Mucosa of stomach (tissue), 1 donor: ENCODE measurements at regions not wholly inside any gene's neighbourhood (a gene's known extent, or its start where the extent isn't known, plus 50 kb on each side); places are given as distances from the start of the nearest gene placed in this dataset.

ENCODE experiments used
- H3K27me3 ChIP-seq: one replicate; pipeline ENCODE4 v1.7.0; 2013; ENCODE audit warnings: mild to moderate bottlenecking, low read length; ENCODE audit not compliant: control insufficient read depth, insufficient read depth
- H3K36me3 ChIP-seq: one replicate; pipeline ENCODE4 v1.7.0; 2013; ENCODE audit warnings: low read length; ENCODE audit not compliant: control insufficient read depth, insufficient read depth
- H3K4me1 ChIP-seq: one replicate; pipeline ENCODE4 v1.7.0; 2013; ENCODE audit warnings: mild to moderate bottlenecking, low read length; ENCODE audit not compliant: control insufficient read depth, insufficient read depth
- H3K4me3 ChIP-seq: one replicate; pipeline ENCODE4 v1.7.0; 2013; ENCODE audit warnings: low read length
- H3K9ac ChIP-seq: one replicate; pipeline ENCODE4 v1.7.0; 2013; ENCODE audit warnings: mild to moderate bottlenecking, low read length, moderate library complexity
- H3K9me3 ChIP-seq: one replicate; pipeline ENCODE4 v1.7.0; 2013; ENCODE audit warnings: mild to moderate bottlenecking, low read length, moderate library complexity; ENCODE audit not compliant: control insufficient read depth
- donor health status: Pancreatic carcinoma.

DNA sequence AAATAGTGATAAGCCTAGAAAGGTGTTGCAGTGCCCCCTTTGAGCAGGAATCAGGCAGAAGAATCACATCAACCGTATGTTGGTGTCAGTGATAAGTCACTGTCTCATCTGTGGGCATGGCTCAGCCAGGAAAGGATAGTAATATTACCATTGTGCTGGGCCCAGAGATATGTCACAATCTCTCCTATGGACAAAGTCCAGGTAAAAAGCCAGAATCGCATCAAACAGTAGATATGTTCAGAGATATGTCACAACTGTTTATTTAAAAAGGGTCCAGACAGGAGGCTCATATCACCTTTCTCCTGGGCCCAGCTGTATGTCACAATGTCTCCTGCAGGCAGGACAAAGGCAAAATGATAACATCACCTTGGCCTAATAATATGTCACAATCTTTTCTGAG lies 241.4 kb downstream of the RPS4Y2 start:
- no peaks in the 10 kb centered on the region for H3K36me3 ChIP-seq
- H3K9me3 ChIP-seq = no peaks in the 10 kb centered on the region
- H3K4me1 ChIP-seq = no peaks in the 10 kb centered on the region
- no peak overlapping the region for H3K4me3 ChIP-seq
- no peak overlapping the region for H3K9ac ChIP-seq
- H3K27me3 ChIP-seq = no peaks in the 10 kb centered on the region

DNA sequence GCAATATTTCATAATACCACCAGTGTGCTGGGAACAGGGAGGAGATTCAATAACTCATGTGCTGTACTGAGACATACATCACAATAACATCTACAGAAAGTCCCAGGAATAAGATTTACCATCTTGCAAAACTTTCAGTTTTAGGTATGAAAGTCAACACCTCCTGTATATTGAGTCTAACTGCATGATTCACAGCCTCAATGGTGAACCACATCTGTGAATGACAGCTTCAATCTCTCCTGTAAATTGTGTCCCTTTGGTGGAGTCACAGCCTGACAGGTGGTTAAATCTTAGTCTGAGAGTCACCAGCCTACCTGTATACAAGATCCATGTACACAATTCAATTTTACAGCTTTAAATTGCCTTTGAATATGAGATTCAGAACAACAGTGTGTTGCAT lies 242.1 kb downstream of the RPS4Y2 start:
- Histone ChIP-seq H3K36me3 (no peaks in the 10 kb centered on the region), H3K9ac (no peak overlapping the region), H3K9me3 (no peaks in the 10 kb centered on the region), H3K27me3 (no peaks in the 10 kb centered on the region), H3K4me3 (no peak overlapping the region), H3K4me1 (no peaks in the 10 kb centered on the region)

DNA sequence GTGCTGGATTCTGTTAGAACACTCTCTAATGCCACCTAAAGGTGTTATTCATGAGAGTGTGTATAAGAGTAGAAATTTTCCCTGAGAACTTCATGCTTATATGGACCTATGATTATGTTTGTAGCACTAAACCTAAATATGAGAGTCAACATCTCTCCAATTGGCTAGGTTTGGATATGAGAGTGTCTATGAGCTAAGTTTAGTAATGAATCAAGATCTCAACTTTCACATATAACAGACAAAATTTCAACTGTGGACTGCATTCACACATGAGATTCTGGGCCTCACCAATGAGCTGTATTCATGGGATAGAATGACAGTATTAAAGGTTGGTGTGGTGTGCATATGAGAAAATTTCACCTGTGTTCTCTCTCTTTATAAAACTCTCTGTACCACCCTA lies 242.6 kb downstream of the RPS4Y2 start:
- no peak overlapping the region for H3K9ac ChIP-seq
- no peaks in the 10 kb centered on the region for H3K4me1 ChIP-seq
- H3K27me3 ChIP-seq = no peaks in the 10 kb centered on the region
- no peaks in the 10 kb centered on the region for H3K9me3 ChIP-seq
- no peaks in the 10 kb centered on the region for H3K36me3 ChIP-seq
- H3K4me3 ChIP-seq = no peak overlapping the region

DNA sequence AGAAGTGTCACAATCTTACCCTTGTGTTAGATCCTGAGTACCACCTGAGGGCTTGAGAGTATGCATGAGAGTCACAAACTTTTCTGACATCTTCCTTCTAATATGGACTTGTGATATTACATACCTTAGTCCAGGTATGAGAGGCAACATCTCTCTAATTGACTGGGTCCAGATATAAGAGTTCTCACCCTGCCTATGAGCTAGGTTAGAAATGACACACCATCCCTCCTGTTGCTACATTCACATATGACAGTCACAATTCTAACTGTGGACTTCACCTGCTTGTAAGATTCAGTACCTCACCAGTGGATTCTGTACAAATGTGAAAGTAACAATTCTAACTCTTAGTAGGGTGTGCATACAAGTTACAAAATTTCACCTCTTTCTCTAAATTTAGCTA lies 245.2 kb downstream of the RPS4Y2 start:
- Histone ChIP-seq H3K9me3 (no peaks in the 10 kb centered on the region), H3K36me3 (no peaks in the 10 kb centered on the region), H3K4me3 (no peak overlapping the region), H3K9ac (no peak overlapping the region), H3K27me3 (no peaks in the 10 kb centered on the region), H3K4me1 (no peaks in the 10 kb centered on the region)

DNA sequence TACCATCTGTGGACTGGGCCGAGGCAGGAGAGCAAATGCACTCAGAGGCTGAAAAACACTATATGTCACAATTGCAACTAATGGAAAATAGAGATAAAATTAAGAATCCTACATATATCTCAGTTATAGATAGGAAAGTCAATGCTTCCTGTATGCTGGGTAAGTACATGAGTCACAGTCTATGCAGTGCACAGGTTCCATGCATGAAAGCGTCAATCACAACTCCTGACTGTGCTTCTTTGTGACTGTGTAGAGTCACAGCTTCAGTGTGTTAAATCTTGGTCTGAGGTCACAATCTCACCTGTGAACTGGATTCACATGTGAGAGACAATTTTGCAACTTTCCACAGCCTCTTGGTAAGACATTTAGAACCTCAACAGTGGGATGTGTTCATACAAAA lies 247.2 kb downstream of the RPS4Y2 start:
- no peak overlapping the region for H3K4me3 ChIP-seq
- H3K9ac ChIP-seq = no peak overlapping the region
- H3K27me3 ChIP-seq = no peaks in the 10 kb centered on the region
- no peaks in the 10 kb centered on the region for H3K9me3 ChIP-seq
- no peaks in the 10 kb centered on the region for H3K4me1 ChIP-seq
- no peaks in the 10 kb centered on the region for H3K36me3 ChIP-seq

DNA sequence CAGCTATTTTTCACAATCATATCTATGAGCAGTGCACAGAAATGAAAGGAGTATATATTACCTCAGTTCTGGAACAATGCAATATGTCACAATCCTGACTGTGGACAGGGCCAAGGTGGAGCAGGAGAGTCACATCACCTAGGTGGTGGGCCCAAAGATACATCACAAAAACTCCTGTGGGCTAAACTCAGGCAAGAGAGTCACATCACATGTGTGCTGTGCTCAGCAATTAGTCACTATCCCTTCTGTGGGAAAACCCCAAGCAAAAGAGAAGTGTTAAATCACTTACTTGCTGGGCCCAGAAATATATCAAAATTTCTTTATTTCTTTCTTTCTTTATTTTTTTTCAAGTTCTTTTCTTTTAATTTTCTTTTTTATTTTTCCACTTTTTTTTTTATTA lies 249.6 kb downstream of the RPS4Y2 start:
- Histone ChIP-seq H3K36me3 (no peaks in the 10 kb centered on the region), H3K27me3 (no peaks in the 10 kb centered on the region), H3K4me3 (no peak overlapping the region), H3K9ac (no peak overlapping the region), H3K4me1 (no peaks in the 10 kb centered on the region), H3K9me3 (no peaks in the 10 kb centered on the region)

DNA sequence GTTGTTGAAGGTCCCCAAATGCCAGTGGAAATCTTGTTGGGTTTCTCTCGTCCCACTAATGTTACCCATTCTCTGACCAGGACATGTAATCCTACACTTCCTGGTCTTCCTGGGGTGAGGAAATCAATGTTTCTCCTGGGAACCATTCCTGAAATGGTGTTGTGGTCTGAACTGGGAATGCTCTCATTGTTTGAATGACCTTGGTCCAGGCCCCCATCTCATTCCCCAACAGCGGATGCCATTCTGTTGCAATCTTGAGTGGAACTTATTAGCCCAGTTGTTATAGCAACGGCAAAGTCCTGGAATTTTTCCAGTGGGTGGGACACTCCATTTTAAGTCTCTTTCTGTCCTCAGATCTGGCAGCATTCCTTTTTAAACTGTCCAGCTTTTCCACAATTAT lies 265.9 kb downstream of the RPS4Y2 start:
- Histone ChIP-seq H3K36me3 (no peaks in the 10 kb centered on the region), H3K9ac (no peak overlapping the region), H3K27me3 (no peaks in the 10 kb centered on the region), H3K9me3 (no peaks in the 10 kb centered on the region), H3K4me3 (no peak overlapping the region), H3K4me1 (no peaks in the 10 kb centered on the region)

DNA sequence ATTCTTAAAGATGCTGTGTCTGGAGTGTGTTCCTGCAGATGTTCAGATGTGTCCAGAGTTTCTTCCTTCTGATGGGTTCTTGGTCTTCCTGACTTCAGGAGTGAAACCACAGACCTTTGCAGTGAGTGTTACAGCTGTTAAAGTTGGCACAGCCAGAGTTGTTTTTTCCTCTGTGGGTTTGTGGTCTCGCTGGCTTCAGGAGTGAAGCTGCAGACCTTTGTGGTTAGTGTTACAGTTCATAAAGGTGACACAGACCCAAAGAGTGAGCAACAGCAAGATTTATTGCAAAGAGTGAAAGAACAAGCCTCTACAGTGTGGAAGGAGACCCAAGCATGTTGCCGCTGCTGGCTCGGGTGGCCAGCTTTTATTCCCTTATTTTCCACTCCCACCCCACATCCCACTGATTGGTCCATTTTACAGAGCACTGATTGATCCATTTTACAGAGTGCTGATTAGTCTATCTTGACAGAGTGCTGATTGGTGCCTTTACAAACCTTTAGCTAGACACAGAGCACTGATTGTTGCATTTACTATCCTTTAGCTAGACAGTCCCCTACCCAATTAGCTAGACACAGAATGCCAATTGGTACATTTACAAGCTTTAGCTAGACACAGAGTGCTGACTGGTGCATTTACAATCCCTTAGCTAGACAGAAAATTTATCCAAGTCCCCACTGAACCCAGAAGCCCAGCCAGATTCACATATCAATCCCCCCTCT lies 266.6 kb downstream of the RPS4Y2 start:
- H3K36me3 ChIP-seq = no peaks in the 10 kb centered on the region
- no peaks in the 10 kb centered on the region for H3K27me3 ChIP-seq
- no peaks in the 10 kb centered on the region for H3K9me3 ChIP-seq
- H3K9ac ChIP-seq = no peak overlapping the region
- H3K4me1 ChIP-seq = no peaks in the 10 kb centered on the region
- H3K4me3 ChIP-seq = no peak overlapping the region

DNA sequence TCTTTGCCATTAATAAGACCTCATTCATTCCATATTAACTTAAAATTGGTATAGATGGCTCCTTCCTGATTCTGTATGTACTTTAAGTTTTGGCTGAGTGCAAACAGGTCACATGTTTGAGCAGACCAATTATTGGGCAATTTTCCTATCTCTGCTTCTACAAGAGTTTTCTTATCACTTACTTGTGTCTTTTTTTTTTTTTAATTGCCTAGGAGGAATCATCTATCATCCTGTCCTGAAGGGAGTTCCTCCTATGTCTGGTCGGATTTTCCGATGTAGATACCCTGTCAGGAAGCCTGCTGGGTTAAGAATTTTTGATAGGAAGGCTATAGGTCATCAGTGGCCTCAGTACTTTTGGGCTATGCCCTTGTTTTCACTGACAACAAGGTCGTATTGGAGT lies 268.0 kb downstream of the RPS4Y2 start:
- no peak overlapping the region for H3K4me3 ChIP-seq
- no peaks in the 10 kb centered on the region for H3K36me3 ChIP-seq
- no peaks in the 10 kb centered on the region for H3K9me3 ChIP-seq
- no peaks in the 10 kb centered on the region for H3K27me3 ChIP-seq
- H3K9ac ChIP-seq = no peak overlapping the region
- H3K4me1 ChIP-seq = no peaks in the 10 kb centered on the region

DNA sequence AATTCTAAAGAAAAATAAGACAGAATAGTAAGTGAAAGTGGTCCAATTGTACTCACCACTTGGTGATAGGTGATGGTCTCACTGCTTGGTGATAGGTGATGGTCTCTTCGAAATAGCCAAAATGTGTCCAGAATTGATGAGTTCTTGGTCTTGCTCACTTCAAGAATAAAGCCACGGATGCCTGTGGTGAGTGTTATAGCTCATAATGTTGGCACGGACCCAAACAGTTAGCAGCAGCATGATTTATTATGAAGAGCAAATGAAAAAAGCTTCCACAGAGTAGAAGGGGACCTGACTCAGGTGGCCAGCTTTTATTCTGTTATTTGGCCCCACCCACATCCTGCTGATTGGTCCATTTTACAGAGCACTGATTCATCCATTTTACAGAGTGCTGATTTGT lies 272.6 kb downstream of the RPS4Y2 start:
- Histone ChIP-seq H3K36me3 (no peaks in the 10 kb centered on the region), H3K27me3 (no peaks in the 10 kb centered on the region), H3K9ac (no peak overlapping the region), H3K4me1 (no peaks in the 10 kb centered on the region), H3K4me3 (no peak overlapping the region), H3K9me3 (no peaks in the 10 kb centered on the region)

DNA sequence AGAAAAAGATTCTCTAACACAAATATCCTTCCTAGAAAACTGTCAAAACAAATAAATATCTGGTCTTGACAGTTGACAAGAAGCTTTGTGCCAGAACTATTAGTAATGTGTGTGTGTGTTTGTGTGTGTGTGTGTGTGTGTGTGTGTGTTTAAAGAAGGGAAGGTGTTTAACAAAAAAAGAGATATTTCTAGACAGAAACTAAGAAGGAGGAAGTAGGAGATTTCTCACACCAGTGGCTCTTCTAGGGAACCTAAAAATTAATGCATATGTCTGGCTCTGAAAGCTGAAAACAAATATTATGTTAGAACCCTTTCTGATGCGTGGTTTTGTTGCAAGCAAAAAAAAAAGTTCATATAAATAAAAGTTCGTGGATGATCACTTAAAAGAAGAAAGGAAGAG lies 277.5 kb downstream of the RPS4Y2 start:
- H3K27me3 ChIP-seq = no peaks in the 10 kb centered on the region
- no peaks in the 10 kb centered on the region for H3K4me1 ChIP-seq
- H3K9me3 ChIP-seq = no peaks in the 10 kb centered on the region
- no peak overlapping the region for H3K4me3 ChIP-seq
- H3K36me3 ChIP-seq = no peaks in the 10 kb centered on the region
- H3K9ac ChIP-seq = no peak overlapping the region

DNA sequence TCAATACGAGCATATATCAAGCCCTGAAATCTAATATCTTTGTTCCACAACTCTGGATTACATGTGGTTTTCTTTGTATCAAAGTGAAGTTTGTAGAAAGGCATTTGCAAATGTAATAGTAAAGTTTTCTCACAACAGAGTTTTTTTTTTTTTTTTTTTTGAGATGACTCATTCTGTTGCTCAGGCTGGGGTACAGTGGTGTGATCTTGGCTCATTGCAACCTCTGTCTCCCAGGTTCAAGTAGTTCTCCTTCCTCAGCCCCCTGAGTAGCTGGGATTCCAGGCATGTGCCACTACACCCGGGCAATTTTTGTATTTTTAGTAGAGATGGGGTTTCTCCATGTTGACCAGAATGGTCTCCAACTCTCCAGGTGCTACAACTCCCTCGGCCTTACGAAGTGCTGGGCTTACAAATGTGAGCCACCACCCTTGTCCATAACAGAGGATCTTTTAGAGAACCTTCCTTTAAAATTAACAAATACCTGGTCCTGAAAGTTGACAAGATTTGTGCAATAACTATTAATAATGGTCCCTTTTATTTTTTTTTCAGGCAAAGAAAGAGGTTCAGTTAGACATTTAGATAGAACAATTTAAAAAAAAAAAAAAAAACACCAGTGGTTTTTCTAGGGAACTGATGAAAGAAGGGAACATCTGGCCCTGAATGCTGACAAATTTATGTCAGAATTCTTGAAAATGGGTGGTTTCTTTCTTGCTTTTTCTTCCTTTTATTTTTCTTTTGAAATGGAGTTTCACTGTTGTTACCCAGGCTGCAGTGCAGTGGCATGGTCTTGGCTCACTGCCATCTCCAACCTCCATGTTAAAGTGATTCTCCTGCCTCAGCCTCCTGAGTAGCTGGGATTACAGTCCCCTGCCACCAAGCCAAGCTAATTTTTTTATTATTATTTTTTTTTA lies 278.5 kb downstream of the RPS4Y2 start:
- H3K27me3 ChIP-seq = no peaks in the 10 kb centered on the region

More for the DNA sequence above, 278.5 kb downstream of the RPS4Y2 start:
- Histone ChIP-seq H3K4me1 (no peaks in the 10 kb centered on the region), H3K36me3 (no peaks in the 10 kb centered on the region), H3K9me3 (no peaks in the 10 kb centered on the region), H3K9ac (no peak overlapping the region), H3K4me3 (no peak overlapping the region)
